Liver (tissue), 3 donors: ENCODE measurements at regions not wholly inside any gene's neighbourhood (a gene's known extent, or its start where the extent isn't known, plus 50 kb on each side); places are given as distances from the start of the nearest gene placed in this dataset.

Experiments used
- HNF4G ChIP-seq: IDR thresholded peaks from 2 replicates; pipeline ENCODE4 v1.6.1; 2016; ENCODE audit warnings: antibody characterized with exemption
- RAD21 ChIP-seq, 2 donors: IDR thresholded peaks; 2 replicates each; pipeline ENCODE4 v1.6.1; 2016; ENCODE audit warnings: antibody characterized with exemption in 2 of 2, mild to moderate bottlenecking in 2 of 2
- TF ChIP-seq, protein P1 (sequence below): fragments of 150-350 bp; IDR thresholded peaks from 2 replicates; pipeline ENCODE4 v1.5.1; 2017; ENCODE audit warnings: improper control_type of control experiment, low read depth, low read length; ENCODE audit not compliant: missing input control
- donor health status: healthy.
- donor health status: healthy.

DNA sequence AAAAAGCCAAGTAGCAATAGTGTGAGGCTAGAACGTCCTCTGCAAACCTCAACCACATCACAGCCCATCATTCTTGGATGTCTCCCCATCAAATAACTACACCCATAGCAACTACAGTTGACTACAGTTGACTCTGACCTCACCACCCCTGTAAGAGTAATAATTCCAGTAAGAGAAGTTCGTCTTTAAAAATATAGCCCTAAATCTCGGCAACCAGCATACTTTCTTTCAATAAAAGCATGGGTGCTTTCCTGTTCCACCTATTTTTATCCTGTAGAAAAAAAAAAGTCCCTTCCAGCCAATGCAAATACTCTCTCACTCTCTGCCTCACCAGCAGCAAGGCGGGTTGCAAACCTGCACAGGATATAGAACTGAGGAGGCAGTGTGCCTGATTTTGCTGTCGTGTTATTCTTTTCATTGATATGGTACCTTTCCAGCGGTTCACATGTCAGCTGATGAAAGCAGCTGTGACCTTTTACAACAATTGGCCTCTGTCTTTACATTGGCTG, 187.5 kb upstream of the NFE2L3 start:
- TF ChIP-seq RAD21 (IDR thresholded peaks at IDR 0.05) = no peak
- TF ChIP-seq, protein P1, sequence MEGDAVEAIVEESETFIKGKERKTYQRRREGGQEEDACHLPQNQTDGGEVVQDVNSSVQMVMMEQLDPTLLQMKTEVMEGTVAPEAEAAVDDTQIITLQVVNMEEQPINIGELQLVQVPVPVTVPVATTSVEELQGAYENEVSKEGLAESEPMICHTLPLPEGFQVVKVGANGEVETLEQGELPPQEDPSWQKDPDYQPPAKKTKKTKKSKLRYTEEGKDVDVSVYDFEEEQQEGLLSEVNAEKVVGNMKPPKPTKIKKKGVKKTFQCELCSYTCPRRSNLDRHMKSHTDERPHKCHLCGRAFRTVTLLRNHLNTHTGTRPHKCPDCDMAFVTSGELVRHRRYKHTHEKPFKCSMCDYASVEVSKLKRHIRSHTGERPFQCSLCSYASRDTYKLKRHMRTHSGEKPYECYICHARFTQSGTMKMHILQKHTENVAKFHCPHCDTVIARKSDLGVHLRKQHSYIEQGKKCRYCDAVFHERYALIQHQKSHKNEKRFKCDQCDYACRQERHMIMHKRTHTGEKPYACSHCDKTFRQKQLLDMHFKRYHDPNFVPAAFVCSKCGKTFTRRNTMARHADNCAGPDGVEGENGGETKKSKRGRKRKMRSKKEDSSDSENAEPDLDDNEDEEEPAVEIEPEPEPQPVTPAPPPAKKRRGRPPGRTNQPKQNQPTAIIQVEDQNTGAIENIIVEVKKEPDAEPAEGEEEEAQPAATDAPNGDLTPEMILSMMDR = no peak
- TF ChIP-seq HNF4G = no peak
